ENCODE measurements at regions not wholly inside any gene's neighbourhood (a gene's known extent, or its start where the extent isn't known, plus 50 kb on each side); places are given as distances from the start of the nearest gene placed in this dataset.
A peak's percentile ranks its signal among the peaks of the same experiment; 100 is the strongest.

- intact Hi-C loops (cut with DNase I) = no loop called here
- DNase-seq (peak in 2 of 4 donors; percentile 10 to 11), ATAC-seq (no peak)
- Histone ChIP-seq H3K4me1 (no peaks in the 10 kb centered on the region), H3K27me3 (peaks cover 0 to 7% of the 10 kb centered on the region in 2 donors), H3K4me3 (no peak overlapping the region), H3K36me3 (no peaks in the 10 kb centered on the region), H3K9me3 (no peaks in the 10 kb centered on the region), H3K27ac (no peak overlapping the region)
- no peak for TF ChIP-seq CTCF (IDR thresholded peaks at IDR 0.05)
Observed at GRCh38 chr12:131491916-131492490, 218.9 kb upstream of the SFSWAP start.

- Histone ChIP-seq H3K27me3 (peaks cover 0 to 7% of the 10 kb centered on the region in 2 donors), H3K9me3 (no peaks in the 10 kb centered on the region), H3K36me3 (no peaks in the 10 kb centered on the region), H3K4me3 (no peak overlapping the region), H3K4me1 (no peaks in the 10 kb centered on the region), H3K27ac (no peak overlapping the region)
- ATAC-seq (no peak), DNase-seq (no peak)
- intact Hi-C loops (cut with DNase I) = no loop called here
- no peak for TF ChIP-seq CTCF (IDR thresholded peaks at IDR 0.05)
Observed at GRCh38 chr12:131493068-131493826, 217.6 kb upstream of the SFSWAP start.

GRCh38 chr12:131494216-131494615 is 216.7 kb upstream of the SFSWAP start:
- H3K27ac ChIP-seq = no peak overlapping the region
- no peak for TF ChIP-seq CTCF (IDR thresholded peaks at IDR 0.05)
- DNase-seq (no peak), ATAC-seq (no peak)
- no peaks in the 10 kb centered on the region for H3K4me1 ChIP-seq
- no peak overlapping the region for H3K4me3 ChIP-seq
- intact Hi-C loops (cut with DNase I) = no loop called here
- no peaks in the 10 kb centered on the region for H3K9me3 ChIP-seq
- H3K36me3 ChIP-seq = no peaks in the 10 kb centered on the region
- peaks cover 0 to 7% of the 10 kb centered on the region in 2 donors for H3K27me3 ChIP-seq

- Histone ChIP-seq H3K4me3 (no peak overlapping the region), H3K27ac (no peak overlapping the region), H3K4me1 (no peaks in the 10 kb centered on the region), H3K27me3 (peaks cover 0 to 7% of the 10 kb centered on the region in 2 donors), H3K9me3 (no peaks in the 10 kb centered on the region), H3K36me3 (no peaks in the 10 kb centered on the region)
- no peak for DNase-seq
- no peak for TF ChIP-seq CTCF (IDR thresholded peaks at IDR 0.05)
- intact Hi-C loops (cut with DNase I) = no loop called here
- ATAC-seq = no peak
Observed at GRCh38 chr12:131494741-131495524, 216.0 kb upstream of the SFSWAP start.

- TF ChIP-seq CTCF (IDR thresholded peaks at IDR 0.05) = no peak
- Histone ChIP-seq H3K36me3 (no peaks in the 10 kb centered on the region), H3K27ac (no peak overlapping the region), H3K9me3 (no peaks in the 10 kb centered on the region), H3K4me1 (no peaks in the 10 kb centered on the region), H3K27me3 (peaks cover 0 to 7% of the 10 kb centered on the region in 2 donors), H3K4me3 (no peak overlapping the region)
- ATAC-seq (no peak), DNase-seq (no peak)
- intact Hi-C loops (cut with DNase I) = no loop called here
Observed at GRCh38 chr12:131497966-131498365, 212.9 kb upstream of the SFSWAP start.

Measured in left lung (tissue), 4 donors.